OCI-M2 (cell line): ENCODE measurements at regions not wholly inside any gene's neighbourhood (a gene's known extent, or its start where the extent isn't known, plus 50 kb on each side); places are given as distances from the start of the nearest gene placed in this dataset.
A peak's percentile ranks its signal among the peaks of the same experiment; 100 is the strongest.
"Not testable (repeated sequence)": the region's sequence is repeated elsewhere in the genome, so short reads cannot be mapped to it uniquely, and the experiment has no call there.

Experiments
- DNase-seq: peaks from one replicate; lab custom pipeline; 2025; ENCODE audit not compliant: unreplicated experiment; lab: John Stamatoyannopoulos, UW

DNA sequence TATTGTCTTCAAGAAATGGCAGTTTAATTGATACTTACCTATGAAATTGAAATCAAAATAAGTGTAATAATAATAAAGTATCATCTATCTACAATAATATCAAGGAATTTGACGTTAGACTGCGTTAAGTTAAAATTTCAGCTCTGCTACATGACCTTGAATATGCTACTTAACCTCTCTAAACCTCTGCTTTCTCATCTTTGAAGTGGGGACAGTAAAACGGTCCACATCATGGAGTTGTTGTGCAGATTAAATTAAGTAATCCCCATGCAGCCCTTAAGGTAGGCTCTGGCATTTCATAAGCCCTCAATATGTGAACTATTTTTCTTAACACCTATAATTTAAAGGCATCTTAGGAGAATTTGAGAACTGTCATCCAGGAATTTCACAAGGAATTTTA lies 252.4 kb upstream of the PHF14 start:
- DNase-seq: no peak

DNA sequence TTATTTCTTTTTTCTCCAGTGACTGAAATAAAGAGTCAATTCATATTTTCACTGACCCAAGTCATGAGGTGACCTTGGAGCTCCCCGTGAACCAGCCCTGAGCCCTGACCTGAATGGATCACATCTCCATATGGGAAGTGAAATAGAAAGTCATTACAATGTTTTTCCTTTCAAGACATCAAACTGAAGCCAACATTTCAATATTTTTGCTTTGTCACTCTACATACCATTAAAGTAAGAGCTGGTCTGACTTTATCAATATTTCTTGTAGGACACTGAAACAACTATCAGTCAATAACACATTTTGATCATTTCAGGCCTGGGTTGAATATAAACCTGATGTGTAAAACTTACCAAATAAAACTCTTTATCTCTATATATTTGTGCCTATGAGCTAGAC lies 249.8 kb upstream of the PHF14 start:
- no peak for DNase-seq

DNA sequence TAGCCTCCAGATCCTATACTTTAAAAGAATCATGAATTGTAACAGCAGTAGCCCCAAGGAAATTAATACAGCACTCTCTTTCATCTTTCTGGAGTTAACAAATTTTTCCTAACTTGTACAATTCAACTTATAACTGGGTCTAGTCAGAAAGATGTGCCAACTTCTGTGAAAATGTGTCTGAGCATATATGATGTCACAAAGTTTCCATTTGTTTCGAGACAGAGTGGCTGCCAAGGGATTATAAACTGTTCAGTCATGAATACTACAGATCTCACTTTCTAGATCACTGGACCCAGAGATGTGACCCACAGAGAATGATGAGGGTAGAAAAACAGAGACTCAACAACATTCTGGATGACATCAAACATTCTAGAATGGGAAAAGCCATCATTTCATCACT lies 249.2 kb upstream of the PHF14 start:
- no peak for DNase-seq

DNA sequence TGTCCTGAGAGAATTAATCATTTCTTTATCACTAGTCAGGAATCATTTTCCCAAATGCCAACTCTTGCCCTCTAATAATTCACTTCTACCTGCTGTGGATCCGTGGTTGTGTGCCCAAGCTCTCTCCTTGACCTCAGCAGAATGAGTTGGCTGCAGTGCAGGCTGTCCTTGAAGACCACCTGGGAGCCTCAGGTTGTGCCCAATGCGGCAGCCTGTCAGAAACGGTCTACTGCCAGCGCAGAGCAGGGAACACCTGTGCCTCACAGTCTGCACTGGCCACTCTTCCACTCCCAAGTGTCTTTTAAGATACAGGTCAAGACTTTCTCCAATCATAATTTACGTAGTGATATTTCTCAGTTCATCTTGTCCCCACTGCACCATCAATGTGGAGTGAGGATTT lies 246.0 kb upstream of the PHF14 start:
- no peak for DNase-seq

DNA sequence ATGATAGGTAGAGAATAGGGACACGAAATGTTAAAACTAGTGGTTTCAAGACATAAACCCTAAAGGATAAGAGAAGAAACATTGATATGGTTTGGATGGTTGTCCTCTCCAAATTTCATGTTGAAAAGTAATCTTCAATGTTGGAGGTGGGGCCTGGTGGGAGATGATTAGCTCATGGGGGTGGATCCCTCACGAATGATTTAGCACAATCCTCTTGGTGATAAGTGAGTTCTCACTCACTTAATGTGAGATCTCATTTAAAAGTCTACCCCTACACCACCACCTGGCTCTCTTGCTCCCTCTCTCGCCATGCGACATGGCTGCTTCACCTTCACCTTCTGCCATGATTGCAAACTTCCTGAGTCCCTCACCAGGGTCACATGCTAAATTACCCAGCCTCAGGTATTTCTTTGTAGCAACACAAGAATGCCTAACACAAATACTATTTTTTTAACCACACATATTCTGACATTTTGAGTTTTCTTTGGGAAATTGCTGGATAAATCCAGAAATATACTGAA lies 242.4 kb upstream of the PHF14 start:
- no peak for DNase-seq

DNA sequence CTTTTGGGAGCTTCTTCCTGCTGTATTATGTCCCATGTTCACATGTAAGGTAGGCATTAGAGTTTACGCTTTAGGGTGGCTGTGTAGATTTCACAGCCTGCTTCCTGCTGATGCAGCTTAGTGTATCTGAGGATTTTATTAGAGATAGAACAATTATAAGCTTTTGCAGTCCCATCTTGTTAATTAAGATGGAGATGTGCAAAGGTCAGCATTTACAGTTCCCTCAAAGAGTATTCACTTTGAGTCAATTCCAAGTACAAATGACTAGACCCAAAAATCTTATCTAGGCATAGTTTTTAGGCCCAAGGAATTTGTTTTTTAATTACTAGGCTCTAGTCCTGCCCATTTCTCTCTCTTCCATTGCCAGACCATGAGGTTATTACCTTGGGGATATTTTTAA lies 239.9 kb upstream of the PHF14 start:
- no peak for DNase-seq

DNA sequence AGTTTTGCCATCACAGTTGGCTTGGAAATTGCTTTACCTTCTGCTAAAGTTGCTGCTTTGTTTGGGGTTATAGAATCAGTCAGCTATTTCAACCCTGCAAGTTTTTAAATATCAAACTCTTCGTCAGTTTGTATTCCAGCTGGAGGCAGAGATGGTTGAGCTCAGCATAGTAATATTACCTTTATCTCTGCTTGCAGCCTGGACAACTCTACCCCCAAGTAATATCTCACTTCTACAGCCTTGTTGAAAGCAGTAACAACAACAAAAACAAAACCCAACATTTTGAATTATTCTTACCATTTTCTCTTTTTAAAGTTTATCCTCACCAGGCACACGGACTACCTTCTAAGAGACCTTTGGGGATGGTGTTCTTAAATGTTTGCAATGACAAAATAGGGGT lies 239.1 kb upstream of the PHF14 start:
- DNase-seq: peak; percentile 25

DNA sequence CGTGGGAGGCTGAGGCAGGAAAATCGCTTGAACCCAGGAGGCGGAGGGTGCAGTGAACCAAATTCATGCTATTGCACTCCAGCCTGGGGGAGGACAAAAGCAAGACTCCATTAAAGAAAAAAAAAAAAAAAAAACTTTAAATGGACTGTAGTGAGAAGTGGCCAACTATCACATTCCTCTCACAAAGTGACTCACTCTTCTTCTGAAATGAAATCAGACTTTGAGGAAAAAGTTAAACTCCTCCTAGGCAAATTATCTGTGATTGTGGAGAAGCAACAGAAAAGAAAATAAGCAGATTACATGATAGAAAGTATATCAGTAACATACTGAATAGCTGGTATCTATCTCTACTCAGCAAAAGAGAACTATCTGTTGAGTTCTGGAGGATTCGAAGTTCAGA lies 234.3 kb upstream of the PHF14 start:
- no peak for DNase-seq

DNA sequence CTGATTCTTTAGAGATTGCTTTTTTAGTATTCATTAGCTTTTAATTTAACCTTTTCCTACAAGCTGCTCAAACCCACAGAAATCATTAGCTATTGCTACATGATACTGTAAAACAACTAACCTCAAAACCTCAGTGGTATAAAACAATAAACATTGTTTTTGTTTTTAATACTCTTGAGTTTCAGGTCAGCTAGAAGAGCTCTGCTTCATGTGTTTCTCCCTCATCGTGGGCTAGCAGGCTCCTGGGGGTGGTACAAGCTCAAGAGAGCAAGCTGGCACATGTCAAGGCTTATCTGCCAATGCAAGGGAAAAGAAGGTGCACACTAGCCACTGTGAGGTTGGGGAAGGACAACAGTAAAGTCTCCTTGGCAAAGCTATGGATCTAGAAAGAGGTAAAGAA lies 232.9 kb upstream of the PHF14 start:
- DNase-seq: no peak

DNA sequence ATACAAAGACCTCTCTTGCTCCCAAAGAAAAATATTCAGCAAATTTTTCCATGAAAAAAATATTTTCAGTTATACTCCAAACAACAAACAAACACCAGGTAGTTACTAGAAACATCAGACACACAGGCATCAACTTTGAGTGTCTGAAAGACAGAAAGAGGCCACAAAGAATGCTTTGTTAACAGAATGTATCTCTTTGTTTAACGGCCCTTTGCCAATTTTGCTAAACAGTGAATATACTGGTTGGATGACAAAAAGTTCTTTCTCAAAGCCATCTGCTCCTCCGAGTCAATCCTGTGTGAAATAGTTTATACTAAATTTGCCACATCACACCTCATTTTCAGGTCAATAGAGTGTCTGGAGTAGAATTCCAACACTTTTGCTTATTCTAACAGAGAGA lies 216.7 kb upstream of the PHF14 start:
- DNase-seq: no peak

DNA sequence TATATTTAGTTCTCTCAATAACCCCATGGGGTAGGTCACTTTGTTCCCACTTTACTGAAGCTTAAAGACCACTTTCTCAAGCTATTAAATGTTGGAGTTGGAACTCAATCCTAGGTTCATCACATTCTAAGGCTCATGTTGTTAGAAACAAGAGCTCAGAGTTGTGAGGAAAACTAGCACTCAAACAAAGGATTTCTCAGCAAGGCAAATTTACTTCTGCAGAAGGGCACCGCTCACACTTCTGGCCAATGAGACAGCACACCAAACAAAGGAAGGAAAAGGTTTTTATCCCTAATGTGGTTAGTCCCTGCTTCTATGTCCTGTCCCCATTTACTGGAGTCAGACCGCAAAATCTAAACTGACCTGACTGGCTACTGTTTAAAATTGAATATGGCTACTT lies 214.6 kb upstream of the PHF14 start:
- no peak for DNase-seq

DNA sequence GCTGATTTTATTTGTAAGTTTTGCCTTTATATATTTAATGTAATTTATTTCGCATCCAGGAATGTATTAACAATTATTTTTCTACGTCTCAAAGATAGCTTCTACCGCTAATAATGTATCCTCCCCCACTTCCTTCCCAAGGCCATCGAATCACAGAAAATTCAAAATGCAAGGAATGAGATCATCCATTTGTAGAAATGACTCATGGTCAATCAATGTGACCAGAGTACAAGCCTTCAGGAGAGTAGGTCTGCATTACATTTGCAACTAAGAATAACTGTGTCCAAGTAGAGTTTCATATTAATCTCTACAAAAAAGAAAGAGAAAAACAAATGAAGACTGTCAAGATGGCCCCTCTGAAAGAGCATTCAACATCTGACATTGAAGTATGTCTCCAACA lies 205.9 kb upstream of the PHF14 start:
- no peak for DNase-seq

DNA sequence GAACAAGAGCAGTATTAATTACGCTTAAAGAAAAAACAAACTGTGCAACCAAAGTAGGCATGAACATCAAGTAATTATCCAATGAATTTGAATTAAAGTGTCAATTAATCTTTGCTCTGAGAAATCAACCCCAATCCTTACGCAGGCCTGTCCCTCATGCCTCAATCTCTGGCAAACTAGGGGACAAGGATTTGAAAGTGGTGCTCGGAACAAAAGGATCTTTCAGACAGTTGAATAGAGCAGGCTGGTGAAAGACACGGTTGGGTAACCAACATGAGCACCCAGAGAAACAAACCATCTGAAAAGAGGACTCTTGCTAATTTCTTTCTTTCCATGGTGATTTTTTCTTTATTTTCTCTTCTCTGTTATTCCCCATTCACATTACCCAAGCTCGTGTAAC lies 203.5 kb upstream of the PHF14 start:
- no peak for DNase-seq

DNA sequence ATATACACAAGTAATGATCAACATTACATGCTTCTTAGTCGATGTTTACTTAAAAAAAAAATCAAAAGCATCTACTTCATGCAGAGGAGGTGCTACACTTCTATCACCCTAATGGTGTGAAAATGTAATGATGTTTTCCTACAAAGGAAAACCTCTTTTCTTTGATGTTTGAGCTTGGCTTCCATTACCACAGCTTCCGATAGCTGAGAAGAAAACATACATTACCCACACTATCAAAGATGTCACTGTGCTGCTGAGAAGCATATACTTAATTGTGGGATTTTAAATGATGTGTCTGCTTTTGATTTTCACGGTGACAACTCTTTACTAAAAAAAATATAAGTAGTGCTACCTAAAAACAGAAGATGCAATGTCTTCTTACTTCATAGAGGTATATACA lies 200.2 kb upstream of the PHF14 start:
- DNase-seq: no peak

DNA sequence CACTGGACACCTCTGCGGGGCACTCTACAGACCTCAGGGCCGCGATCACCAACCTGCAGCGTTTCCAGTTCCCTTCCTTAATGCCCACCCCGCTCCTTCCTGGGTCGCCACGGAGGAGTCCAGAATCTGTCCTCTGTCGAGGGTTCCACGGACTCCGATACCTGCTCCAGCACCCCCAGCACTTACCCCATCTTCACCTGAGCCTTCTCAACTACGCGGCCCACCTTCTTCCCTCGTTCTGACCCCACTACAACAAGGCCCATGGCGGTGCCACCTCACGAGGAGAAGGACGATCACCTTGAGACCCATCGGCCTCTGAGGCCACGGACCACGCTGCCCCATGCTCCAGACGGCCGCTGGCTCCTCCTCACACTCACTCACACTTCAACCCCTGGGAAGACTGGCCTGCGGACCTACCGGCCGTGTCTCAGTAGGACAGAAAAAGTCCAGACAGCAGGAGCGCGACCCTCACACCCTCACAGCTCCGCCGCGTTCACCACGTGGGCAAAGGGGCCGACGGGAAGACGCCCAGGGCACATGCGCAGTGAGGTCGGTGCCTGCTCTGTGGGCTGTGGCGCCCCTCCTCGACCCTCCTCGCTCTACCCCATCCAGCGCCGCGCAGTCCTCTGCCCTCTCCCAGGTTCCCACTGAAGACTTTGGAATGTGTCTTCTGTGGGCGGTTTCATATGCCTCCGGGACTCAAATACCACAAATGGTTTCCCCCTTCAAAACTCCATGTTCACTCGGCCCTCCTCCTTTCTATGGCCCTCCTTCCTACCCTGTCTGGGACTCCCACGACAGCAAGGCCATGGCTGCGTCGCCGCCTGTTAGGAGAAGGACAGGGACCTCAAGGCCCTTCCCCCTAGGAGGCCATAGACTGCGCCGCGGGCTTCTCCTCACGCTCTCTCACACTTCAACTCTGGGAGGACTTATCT lies 193.9 kb upstream of the PHF14 start:
- no peak for DNase-seq

DNA sequence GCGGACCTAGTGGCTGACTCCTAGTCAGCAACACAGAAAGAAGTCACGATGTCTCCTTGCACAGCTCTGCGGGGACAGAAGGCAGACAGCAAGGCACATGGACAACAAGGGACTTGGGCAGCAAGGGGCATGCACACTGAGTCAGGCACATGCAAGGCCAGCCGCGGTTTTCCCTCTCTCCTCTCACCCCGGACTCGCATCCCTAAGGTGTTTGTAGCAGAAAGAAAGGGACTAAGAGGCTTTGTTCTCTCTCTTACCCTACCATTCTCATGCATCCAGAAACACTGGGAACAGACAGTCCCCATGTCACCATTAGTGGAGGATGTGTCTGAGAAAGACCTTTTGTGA lies 193.3 kb upstream of the PHF14 start:
- no peak for DNase-seq

DNA sequence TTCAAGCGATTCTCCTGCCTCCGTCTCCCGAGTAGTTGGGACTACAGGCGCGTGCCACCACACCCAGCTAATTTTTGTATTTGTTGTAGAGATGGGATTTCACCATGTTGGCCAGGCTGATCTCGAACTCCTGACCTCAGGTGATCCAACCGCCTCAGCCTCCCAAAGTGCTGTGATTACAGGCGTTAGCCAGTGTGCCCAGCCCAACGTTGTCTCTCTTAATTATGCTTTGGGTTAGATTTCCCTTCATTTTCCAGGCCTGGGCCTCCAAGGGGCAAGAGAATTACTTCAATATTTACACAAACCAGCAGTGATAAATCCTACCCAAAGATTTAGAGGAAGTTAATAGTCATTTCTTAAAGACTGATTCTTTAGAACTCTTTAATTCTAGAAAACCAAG lies 186.7 kb upstream of the PHF14 start:
- DNase-seq: not testable (repeated sequence)

DNA sequence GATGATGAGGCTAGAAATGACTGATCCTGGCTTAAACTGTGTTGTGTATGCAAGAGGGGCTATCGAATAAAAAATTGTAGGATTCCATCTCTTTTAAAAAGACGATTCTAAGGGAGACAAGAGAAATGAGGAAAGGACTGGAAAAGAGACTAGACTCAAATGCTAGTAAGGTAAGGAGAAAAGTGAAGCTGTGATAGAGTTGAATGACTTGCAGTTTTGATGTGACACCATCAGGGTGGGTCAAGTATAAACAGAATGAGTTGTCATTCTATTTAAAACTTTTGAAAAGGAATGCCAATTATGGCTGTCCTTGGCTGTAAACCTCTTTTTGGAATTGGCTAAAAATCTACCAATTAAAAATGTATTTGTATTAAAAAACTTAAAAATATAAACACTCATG lies 184.5 kb upstream of the PHF14 start:
- no peak for DNase-seq

DNA sequence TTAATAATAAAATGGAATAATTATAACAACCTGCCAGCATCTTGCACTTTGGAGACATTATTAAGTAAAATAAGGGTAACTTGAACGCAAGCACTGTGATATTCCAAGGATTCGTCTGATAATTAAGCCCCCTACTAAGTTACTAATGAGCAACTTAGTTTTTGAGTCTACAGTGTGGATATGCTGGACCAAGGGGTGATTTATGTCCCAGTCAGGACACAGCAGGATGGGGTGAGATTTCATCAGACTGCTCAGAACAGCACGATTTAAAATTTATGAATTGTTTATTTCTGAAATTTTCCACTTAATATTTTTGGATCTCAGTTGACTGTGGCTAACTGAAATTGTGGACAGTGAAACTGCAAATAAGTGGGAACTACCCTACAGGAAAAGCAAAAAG lies 182.8 kb upstream of the PHF14 start:
- DNase-seq: no peak

DNA sequence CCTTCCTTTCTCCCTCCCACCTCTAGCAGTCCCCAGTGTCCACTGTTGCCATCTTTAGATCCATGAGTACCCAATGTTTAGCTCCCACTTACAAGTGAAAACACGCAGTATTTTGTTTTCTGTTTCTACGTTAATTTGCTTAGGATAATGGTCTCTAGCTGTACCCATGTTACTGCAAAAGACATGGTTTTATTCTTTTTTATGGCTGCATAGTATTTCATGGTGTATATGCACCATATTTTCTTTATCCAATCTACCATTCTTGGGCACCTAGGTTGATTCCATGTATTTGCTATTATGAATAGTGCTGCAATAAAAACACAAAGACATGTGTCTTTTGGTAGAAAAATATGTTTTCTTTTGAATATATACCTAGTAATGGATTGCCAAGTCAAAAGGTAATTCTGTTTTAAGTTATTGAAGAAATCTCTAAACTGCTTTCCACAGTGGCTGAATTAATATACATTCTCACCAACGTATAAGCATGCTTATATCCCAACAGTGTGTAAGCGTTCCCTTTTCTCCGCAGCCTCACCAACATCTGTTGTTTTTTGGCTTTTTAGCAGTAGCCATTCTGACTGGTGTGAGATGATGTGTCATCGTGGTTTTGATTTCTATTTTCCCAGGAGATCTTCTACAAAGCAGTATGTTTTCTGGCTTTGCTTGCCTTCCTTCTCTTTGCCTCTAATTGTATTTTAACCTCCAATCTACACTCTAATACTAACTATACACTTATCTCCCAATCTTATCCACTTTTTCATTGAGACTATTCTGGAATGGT lies 179.5 kb upstream of the PHF14 start:
- no peak for DNase-seq

DNA sequence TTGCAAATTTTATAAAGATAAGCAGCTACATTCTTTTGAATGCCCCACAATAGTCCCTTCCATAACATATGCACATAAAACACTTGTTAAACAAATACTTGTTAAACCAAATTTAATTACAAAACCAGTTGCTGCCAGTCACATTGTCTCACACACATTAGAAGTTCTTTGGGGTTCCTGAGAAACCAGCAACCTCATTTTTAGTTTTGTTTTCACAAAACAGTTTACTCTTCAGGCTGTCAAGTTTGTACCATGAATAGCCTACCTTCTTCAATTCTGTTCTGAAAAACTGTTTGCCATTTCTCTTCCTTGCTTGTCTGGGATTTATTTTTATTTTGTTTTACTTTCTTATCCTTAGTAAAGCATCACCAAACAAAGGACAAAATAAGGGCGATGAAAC lies 176.5 kb upstream of the PHF14 start:
- DNase-seq: no peak

DNA sequence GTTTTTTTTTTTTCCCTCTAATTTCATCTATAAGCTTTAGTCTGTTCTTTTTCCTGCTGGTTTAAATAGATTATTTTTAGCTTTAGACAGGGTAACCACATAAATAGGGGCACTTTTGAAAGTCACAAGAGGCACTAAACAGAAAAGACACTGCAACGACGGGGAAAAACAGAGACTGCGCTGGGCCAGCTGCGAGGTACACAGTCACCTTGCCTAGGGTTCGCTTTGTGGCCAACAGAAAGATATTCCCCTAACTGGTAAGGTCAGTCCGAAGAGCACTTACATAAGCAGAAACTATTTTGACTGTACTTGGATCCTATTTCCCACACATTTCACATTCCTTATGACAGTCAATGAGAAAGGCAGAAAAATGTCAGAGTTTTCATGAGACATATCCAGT lies 175.6 kb upstream of the PHF14 start:
- DNase-seq: no peak
